ENCODE measurements at regions not wholly inside any gene's neighbourhood (a gene's known extent, or its start where the extent isn't known, plus 50 kb on each side); places are given as distances from the start of the nearest gene placed in this dataset.
A peak's percentile ranks its signal among the peaks of the same experiment; 100 is the strongest.

DNA sequence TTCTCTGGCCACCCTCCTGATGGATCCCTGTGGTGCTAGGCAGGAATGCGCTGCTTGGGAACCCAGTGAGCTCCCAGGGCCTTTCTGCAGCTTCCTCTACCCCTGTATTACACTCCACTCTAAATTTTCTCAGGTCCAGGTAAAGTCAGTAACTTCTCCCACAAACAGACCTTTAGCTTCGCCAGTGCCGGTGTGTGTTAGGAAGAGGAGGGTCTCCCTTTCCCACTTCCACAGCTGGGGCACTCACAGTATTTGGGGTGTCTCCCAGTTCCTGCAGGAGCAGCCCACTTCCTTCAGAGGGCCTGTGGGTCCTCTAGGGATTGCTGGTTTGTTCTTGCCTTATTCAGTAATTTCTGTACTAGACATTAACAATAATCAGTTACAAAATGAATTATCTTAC, 193.5 kb upstream of the PCDH17 start:
- H3K27me3 ChIP-seq (ENCODE audit: insufficient read depth): no peaks in the 10 kb centered on the region
- no peaks in the 10 kb centered on the region for H3K4me1 ChIP-seq (ENCODE audit: insufficient read depth)
- Mint-ChIP-seq H3K9me3 (no peaks in the 10 kb centered on the region), H3K27me3 (ENCODE audit: insufficient read depth, low read depth, poor library complexity) (peaks cover 5% of the 10 kb centered on the region), H3K4me1 (peaks cover 8% of the 10 kb centered on the region), H3K27ac (no peak overlapping the region; the same call in 1 of the 2 replicates), H3K36me3 (ENCODE audit: low read depth) (no peaks in the 10 kb centered on the region), H3K4me3 (no peak overlapping the region)
- H3K9me2 ChIP-seq (ENCODE audit: insufficient read depth): no peaks in the 10 kb centered on the region; the same call in 1 of the 2 replicates
- H2AFZ ChIP-seq: peak overlapping the region; percentile 61; the same call in 1 of the 2 replicates
- no peak for TF ChIP-seq NANOG (IDR thresholded peaks at IDR 0.05; ENCODE audit: borderline replicate concordance)
- no peak for TF ChIP-seq STAT1 (IDR thresholded peaks at IDR 0.05; ENCODE audit: unreplicated experiment)
- no peak for TF ChIP-seq ZNF331 (CRISPR knock-in tag; IDR thresholded peaks at IDR 0.05; ENCODE audit: low read depth)
- TF ChIP-seq CREB1 (CRISPR knock-in tag; IDR thresholded peaks at IDR 0.05; ENCODE audit: low read depth): no peak
- no peak for TF ChIP-seq POLR2AphosphoS5 (IDR thresholded peaks at IDR 0.05; ENCODE audit: low read depth)
- ATAC-seq (no peak), DNase-seq (ENCODE audit: low spot score) (no peak)
- no peaks in the 10 kb centered on the region for H3K36me3 ChIP-seq (ENCODE audit: insufficient read depth)
- no peaks in the 10 kb centered on the region for H3K79me2 ChIP-seq (replicated peaks; ENCODE audit: insufficient read depth)
- H3K27ac ChIP-seq (ENCODE audit: low read depth): no peak overlapping the region
- H3K4me2 ChIP-seq: no peak overlapping the region
- H4K20me1 ChIP-seq (replicated peaks; ENCODE audit: insufficient read depth): no peaks in the 10 kb centered on the region
- no peak overlapping the region for H3K4me3 ChIP-seq
- no peaks in the 10 kb centered on the region for H3F3A ChIP-seq (replicated peaks; ENCODE audit: low read depth)

DNA sequence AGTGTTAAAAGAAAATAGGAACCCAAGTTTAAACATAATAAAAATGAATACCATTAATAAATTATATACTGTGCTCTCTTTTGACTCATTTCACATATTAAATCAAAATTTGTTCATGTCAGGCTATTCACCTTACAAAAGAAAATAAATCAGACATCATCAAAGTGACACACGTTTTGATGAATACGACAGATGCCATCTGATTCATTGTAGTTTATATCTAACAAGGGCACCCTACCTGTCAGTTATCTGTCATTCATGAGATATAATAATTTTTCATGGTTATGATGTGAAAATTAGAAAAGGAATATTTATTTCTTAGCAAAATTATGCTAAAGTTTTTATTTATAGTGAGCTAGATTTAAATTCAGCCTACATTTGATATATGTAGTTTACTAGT, 188.1 kb upstream of the PCDH17 start:
- no peaks in the 10 kb centered on the region for H3K36me3 Mint-ChIP-seq (ENCODE audit: low read depth)

DNA sequence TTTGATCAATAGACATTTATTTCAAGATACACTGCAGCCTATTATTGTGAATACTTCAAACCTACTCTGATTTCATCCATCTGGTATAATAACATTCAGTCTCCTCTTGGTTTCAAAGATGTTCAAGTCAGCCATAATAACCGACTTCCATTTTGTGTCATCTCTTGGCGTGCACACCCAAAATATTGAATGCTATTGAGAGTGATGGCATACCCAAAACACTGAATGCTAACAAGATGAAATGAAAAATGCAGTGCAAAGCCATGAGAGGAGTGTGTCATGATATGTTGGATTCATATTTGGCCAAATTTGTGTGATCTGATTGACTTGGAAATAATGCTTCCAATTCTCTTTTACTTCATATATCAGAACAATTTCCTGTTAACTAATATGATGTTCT, 181.2 kb upstream of the PCDH17 start:
- no peak overlapping the region for H3K27ac ChIP-seq (ENCODE audit: low read depth)
- H3K36me3 ChIP-seq (ENCODE audit: insufficient read depth): no peaks in the 10 kb centered on the region
- Mint-ChIP-seq H3K4me1 (peaks cover 17% of the 10 kb centered on the region; the same call in 2 of the 3 replicates), H3K27me3 (ENCODE audit: insufficient read depth, low read depth, poor library complexity) (peaks cover 1% of the 10 kb centered on the region), H3K4me3 (no peak overlapping the region), H3K9me3 (no peaks in the 10 kb centered on the region), H3K27ac (no peak overlapping the region), H3K36me3 (ENCODE audit: low read depth) (no peaks in the 10 kb centered on the region)
- no peak for ATAC-seq
- H3K27me3 ChIP-seq (ENCODE audit: insufficient read depth): no peaks in the 10 kb centered on the region
- H3K79me2 ChIP-seq (replicated peaks; ENCODE audit: insufficient read depth): no peaks in the 10 kb centered on the region
- no peak overlapping the region for H2AFZ ChIP-seq
- no peaks in the 10 kb centered on the region for H3F3A ChIP-seq (replicated peaks; ENCODE audit: low read depth)
- H4K20me1 ChIP-seq (replicated peaks; ENCODE audit: insufficient read depth): no peaks in the 10 kb centered on the region
- peaks cover 10% of the 10 kb centered on the region; the same call in 1 of the 2 replicates for H3K4me1 ChIP-seq (ENCODE audit: insufficient read depth)
- no peak overlapping the region for H3K4me3 ChIP-seq
- H3K9me2 ChIP-seq (ENCODE audit: insufficient read depth): no peaks in the 10 kb centered on the region
- no peak for DNase-seq (ENCODE audit: low spot score)
- H3K4me2 ChIP-seq: no peak overlapping the region
- TF ChIP-seq ZNF331 (CRISPR knock-in tag; IDR thresholded peaks at IDR 0.05; ENCODE audit: low read depth) (no peak), STAT1 (IDR thresholded peaks at IDR 0.05; ENCODE audit: unreplicated experiment) (no peak), EZH2phosphoT487 (IDR thresholded peaks at IDR 0.05; ENCODE audit: unreplicated experiment) (no peak), JUNB (IDR thresholded peaks at IDR 0.05; ENCODE audit: unreplicated experiment) (no peak), EZH2 (IDR thresholded peaks at IDR 0.05; ENCODE audit: low read depth, unreplicated experiment) (no peak), POLR2AphosphoS5 (IDR thresholded peaks at IDR 0.05; ENCODE audit: low read depth) (no peak), CREB1 (CRISPR knock-in tag; IDR thresholded peaks at IDR 0.05; ENCODE audit: low read depth) (no peak)
- TF ChIP-seq, protein P1, sequence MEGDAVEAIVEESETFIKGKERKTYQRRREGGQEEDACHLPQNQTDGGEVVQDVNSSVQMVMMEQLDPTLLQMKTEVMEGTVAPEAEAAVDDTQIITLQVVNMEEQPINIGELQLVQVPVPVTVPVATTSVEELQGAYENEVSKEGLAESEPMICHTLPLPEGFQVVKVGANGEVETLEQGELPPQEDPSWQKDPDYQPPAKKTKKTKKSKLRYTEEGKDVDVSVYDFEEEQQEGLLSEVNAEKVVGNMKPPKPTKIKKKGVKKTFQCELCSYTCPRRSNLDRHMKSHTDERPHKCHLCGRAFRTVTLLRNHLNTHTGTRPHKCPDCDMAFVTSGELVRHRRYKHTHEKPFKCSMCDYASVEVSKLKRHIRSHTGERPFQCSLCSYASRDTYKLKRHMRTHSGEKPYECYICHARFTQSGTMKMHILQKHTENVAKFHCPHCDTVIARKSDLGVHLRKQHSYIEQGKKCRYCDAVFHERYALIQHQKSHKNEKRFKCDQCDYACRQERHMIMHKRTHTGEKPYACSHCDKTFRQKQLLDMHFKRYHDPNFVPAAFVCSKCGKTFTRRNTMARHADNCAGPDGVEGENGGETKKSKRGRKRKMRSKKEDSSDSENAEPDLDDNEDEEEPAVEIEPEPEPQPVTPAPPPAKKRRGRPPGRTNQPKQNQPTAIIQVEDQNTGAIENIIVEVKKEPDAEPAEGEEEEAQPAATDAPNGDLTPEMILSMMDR (conservative IDR thresholded peaks at IDR 0.05; ENCODE audit: low read depth in 2 of 2): no peak
- TF ChIP-seq, protein P2, sequence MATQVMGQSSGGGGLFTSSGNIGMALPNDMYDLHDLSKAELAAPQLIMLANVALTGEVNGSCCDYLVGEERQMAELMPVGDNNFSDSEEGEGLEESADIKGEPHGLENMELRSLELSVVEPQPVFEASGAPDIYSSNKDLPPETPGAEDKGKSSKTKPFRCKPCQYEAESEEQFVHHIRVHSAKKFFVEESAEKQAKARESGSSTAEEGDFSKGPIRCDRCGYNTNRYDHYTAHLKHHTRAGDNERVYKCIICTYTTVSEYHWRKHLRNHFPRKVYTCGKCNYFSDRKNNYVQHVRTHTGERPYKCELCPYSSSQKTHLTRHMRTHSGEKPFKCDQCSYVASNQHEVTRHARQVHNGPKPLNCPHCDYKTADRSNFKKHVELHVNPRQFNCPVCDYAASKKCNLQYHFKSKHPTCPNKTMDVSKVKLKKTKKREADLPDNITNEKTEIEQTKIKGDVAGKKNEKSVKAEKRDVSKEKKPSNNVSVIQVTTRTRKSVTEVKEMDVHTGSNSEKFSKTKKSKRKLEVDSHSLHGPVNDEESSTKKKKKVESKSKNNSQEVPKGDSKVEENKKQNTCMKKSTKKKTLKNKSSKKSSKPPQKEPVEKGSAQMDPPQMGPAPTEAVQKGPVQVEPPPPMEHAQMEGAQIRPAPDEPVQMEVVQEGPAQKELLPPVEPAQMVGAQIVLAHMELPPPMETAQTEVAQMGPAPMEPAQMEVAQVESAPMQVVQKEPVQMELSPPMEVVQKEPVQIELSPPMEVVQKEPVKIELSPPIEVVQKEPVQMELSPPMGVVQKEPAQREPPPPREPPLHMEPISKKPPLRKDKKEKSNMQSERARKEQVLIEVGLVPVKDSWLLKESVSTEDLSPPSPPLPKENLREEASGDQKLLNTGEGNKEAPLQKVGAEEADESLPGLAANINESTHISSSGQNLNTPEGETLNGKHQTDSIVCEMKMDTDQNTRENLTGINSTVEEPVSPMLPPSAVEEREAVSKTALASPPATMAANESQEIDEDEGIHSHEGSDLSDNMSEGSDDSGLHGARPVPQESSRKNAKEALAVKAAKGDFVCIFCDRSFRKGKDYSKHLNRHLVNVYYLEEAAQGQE (IDR thresholded peaks at IDR 0.05; ENCODE audit: unreplicated experiment): no peak

More for the DNA sequence above, 188.1 kb upstream of the PCDH17 start:
- Mint-ChIP-seq H3K4me1 (peaks cover 10% of the 10 kb centered on the region; the same call in 2 of the 3 replicates), H3K27me3 (ENCODE audit: insufficient read depth, low read depth, poor library complexity) (peaks cover 1% of the 10 kb centered on the region), H3K27ac (no peak overlapping the region), H3K4me3 (no peak overlapping the region), H3K9me3 (no peaks in the 10 kb centered on the region)
- Histone ChIP-seq H3K27ac (ENCODE audit: low read depth) (no peak overlapping the region), H3K79me2 (replicated peaks; ENCODE audit: insufficient read depth) (no peaks in the 10 kb centered on the region), H3F3A (replicated peaks; ENCODE audit: low read depth) (no peaks in the 10 kb centered on the region), H3K4me2 (no peak overlapping the region), H4K20me1 (replicated peaks; ENCODE audit: insufficient read depth) (no peaks in the 10 kb centered on the region), H3K4me1 (ENCODE audit: insufficient read depth) (peaks cover 9% of the 10 kb centered on the region; the same call in 1 of the 2 replicates), H3K27me3 (ENCODE audit: insufficient read depth) (no peaks in the 10 kb centered on the region), H2AFZ (no peak overlapping the region), H3K36me3 (ENCODE audit: insufficient read depth) (no peaks in the 10 kb centered on the region), H3K9me2 (ENCODE audit: insufficient read depth) (no peaks in the 10 kb centered on the region), H3K4me3 (no peak overlapping the region)
- no peak for ATAC-seq
- no peak for DNase-seq (ENCODE audit: low spot score)
- TF ChIP-seq NANOG (IDR thresholded peaks at IDR 0.05; ENCODE audit: borderline replicate concordance): no peak

Data from GM23338 (cell line).